ENCODE measurements at regions not wholly inside any gene's neighbourhood (a gene's known extent, or its start where the extent isn't known, plus 50 kb on each side); places are given as distances from the start of the nearest gene placed in this dataset.

GRCh38 chr4:138611017-138611416 is 368.9 kb upstream of the SLC7A11 start:
- DNase-seq: no peak

DNA sequence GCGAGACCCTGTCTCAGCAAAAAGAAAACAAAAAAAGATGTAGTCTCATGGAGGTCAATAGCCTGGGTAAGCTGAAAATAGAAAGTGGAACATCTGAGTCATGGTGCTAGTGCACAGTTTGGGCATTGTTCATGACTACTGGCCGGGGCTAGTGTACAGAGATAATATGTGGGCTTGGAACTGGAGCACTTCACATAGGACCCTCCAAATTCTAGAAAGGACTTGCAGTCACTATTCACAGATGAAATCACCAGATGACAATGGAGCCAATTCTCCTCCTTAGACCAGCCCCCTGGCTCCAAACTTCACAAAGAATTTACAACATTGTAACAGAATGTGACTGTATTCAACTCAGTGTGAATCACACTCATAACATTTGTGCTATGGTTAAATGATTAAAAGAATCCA is 367.8 kb upstream of the SLC7A11 start:
- no peak for DNase-seq

GRCh38 chr4:138604556-138604955 is 362.4 kb upstream of the SLC7A11 start:
- DNase-seq: no peak

DNA sequence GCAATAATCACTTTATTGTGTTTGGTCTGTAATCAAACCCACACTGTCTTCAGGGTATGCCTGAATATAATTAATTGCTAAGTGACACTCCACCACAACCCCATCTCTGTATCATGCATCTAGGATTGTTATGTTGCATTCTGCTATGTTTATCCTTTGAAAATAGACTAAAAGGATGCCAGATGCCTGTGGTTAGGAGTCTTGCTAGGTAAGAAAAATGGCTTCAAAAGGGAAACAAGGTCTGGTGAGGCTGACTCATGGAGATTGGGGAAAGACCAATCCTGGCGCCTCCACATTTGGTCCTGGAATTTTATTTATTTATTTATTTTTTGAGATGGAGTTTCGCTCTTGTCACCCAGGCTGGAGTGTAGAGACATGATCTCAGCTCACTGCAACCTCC is 360.5 kb upstream of the SLC7A11 start:
- no peak for DNase-seq

DNA sequence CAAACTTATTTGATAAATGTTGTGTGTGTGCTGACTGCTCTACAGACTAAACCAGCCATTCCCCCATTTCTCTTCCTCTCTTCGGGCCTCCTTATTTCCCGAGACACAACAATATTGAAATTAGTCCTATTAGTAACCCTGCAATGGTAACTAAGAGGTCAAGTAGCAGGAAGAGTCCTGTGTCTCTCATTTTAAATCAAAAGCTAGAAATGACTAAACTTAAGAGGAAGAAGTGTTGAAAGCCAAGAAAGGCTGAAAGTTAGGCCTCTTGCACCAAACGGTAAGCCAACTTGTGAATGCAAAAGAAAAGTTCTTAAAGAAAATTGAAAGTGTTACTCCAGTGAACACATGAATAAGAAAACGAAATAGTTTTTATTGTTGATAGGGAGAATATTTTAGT is 357.8 kb upstream of the SLC7A11 start:
- DNase-seq: no peak

- no peak for DNase-seq
Measured at GRCh38 chr4:138598226-138598625, 356.1 kb upstream of the SLC7A11 start.

DNA sequence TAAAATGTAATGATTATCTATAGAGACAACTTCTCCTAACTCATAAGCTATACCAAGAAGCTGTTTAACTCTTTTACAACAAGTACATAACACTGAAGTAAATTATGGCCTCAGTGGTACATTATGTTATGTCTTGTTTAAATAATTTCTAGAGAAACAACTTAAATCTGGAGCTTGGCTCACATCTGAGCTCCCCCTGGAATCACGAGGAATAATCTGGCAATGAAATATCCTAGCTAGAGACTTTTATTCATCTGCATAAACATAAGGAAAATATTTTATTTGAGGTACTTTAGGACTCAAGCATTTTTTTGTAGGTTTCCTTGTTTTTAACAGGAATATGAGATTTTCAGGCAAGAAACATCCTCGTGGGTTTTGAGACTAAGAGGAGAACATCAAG is 354.7 kb upstream of the SLC7A11 start:
- DNase-seq: no peak

GRCh38 chr4:138595731-138596460 is 353.7 kb upstream of the SLC7A11 start:
- DNase-seq: no peak

DNA sequence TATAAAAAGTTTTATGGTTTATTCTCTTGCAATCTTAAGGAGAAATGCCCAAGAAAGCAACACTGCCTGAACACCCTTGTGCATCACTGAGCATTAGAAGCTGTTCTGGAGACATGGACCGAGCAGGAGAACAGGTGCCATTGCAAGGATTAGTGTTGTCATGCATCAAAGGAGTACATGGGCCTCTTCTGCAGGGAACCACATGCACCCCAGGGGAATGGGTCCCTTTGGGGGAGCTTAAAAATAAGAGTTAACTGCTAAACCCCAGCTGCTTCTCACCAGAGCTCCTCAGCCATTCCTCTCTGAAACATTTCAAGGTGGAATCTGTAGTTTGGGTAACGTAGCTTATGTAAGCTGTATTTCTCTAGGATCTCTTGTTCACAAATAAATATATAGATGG is 353.0 kb upstream of the SLC7A11 start:
- no peak for DNase-seq

GRCh38 chr4:138592796-138593195 is 350.6 kb upstream of the SLC7A11 start:
- no peak for DNase-seq

- DNase-seq: no peak
Measured at GRCh38 chr4:138591808-138592207, 349.7 kb upstream of the SLC7A11 start.

DNA sequence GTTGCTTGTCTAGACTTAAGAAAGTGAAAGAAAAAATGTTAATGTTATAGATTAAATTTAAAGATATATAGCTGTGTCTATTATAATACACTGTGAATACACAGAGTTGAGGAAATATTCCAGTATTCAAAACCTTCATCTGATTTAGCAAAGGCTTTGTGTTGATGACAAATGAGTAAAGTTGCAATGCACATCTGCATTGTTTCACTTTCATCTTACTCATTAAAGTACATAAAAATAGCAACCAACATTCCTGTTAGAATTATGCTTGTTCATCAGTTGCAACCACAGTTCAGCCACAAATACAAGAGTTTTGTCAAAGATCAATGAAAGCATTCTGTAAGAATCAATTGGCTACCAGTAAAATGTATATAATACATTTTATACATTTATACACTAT is 346.4 kb upstream of the SLC7A11 start:
- no peak for DNase-seq

GRCh38 chr4:138579146-138579545 is 337.0 kb upstream of the SLC7A11 start:
- DNase-seq: no peak

DNA sequence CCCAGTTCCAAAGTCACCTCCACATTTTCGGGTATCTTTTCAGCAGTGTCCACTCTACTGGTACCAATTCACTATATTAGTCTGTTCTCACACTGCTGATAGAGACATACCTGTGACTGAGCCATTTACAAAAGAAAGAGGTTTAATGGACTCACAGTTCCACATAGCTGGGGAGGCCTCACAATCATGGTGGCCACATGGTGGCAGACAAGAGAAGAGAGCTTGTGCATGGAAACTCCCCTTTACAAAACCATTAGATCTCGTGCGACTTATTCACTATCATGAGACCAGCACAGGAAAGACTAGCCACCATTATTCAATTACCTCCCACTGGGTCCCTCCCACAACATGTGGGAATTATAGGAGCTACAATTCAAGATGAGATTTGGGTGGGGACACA is 335.7 kb upstream of the SLC7A11 start:
- DNase-seq: peak in 2 of 3 donors; percentile 7 to 17

DNA sequence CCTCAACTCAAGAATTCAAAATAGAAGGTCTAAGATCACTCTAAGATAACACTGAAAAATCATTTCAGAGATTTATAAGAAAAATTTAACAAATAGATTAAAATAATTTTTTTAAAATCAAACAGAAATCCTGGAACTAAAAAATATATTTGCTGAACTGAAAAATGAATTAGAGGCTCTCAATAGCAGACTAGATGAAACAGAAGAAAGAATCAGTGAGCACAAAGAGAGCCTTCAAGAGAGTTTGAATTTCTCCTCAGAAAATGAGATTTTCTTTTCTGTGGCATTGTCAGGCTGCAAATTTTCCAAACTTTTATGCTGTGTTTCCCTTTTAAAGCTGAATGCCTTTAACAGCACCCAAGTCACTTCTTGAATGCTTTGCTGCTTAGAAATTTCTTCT is 335.0 kb upstream of the SLC7A11 start:
- no peak for DNase-seq

- DNase-seq: peak; percentile 15 to 44 (median 38)
Measured at GRCh38 chr4:138576684-138577083, 334.5 kb upstream of the SLC7A11 start.

DNA sequence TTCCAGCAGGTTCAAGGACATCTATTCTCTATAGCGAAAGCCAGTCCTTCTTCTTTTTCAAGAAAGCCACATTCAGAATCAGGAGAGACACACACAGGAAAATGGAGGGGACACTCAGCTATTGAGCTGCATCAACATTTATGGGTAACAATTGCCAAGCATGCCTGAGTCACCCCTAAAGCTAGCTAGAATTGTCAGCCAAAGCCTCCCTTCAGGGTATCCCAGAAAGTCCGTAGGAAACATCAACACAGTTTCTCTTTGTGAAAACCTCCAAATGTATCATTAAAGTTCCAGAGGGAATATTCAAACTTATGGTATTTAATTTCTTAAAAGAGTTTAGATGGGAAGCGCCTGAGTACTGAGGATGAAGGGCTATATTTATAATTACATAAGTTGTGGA is 331.1 kb upstream of the SLC7A11 start:
- no peak for DNase-seq

- DNase-seq: peak in 1 of 3 donors; percentile 17
Measured at GRCh38 chr4:138572007-138572406, 329.9 kb upstream of the SLC7A11 start.

DNA sequence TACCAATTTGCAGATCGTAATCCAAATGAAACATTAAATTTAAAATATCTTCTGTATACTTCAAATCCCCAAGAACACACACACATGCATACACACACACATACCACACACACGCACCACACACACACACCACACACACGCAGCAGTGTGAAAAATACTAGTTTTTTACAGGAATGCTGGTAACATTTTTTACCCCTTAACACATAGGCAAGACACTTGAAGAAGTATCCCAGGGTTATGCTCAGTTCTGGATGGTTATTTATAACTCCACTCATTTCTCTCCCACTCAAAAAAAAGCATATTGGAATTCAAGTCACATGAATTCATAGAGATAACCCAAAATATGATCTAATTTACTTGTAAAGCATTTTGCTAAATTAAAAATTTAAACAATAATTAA is 325.5 kb upstream of the SLC7A11 start:
- DNase-seq: no peak

- no peak for DNase-seq
Measured at GRCh38 chr4:138565576-138565975, 323.4 kb upstream of the SLC7A11 start.

DNA sequence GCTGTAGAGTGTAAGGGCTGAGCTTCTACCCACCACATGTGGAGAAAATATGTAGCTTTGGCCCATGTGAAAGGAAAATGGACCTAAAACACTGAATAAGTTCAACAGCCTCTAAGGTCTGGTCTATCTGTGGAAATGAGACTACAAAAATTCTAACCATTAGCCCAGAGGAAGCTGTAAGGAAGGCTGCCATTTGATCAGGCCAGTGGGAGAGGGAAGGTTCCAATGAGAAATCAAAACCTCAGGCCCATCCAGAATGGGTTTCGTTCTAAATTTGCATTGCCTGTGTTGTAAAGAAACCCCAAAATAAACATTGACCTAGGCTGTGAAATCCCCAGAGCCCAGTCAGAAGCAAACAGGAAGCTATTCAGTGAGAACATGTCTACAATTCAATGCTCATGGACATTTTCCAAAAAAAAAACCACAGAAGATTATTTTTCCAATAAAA is 320.4 kb upstream of the SLC7A11 start:
- peak; percentile 4 to 26 (median 21) for DNase-seq

GRCh38 chr4:138561906-138562305 is 319.8 kb upstream of the SLC7A11 start:
- no peak for DNase-seq

- no peak for DNase-seq
Measured at GRCh38 chr4:138561276-138561880, 319.2 kb upstream of the SLC7A11 start.

DNA sequence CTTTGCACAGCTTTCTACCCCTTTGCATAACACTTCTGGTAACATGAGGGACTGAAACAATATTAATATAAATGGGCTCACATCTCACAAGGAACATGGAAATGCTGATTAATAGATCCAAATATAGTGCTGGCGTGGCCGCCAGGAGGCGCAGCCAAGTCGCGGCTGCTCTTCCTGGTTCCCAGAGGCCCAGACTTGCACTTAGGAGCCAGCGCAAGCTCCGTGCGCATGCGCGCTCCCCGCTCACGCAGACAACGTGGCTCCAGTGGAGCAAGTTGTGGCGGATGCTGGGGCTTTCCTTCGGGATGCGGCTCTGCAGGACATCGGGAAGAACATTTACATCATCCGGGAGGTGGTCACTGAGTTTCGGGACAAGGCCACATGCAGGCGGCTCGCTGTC is 318.3 kb upstream of the SLC7A11 start:
- DNase-seq: peak in 2 of 3 donors; percentile 14 to 32

GRCh38 chr4:138558886-138559285 is 316.7 kb upstream of the SLC7A11 start:
- no peak for DNase-seq
